Bronchial epithelial cell (primary cell): ENCODE measurements at regions not wholly inside any gene's neighbourhood (a gene's known extent, or its start where the extent isn't known, plus 50 kb on each side); places are given as distances from the start of the nearest gene placed in this dataset.
A peak's percentile ranks its signal among the peaks of the same experiment; 100 is the strongest.

Experiments used
- DNase-seq: peaks from one replicate; pipeline ENCODE4 v3.0.0-alpha.2; 2010; ENCODE audit warnings: low read depth
- FAIRE-seq: peaks from 2 replicates; lab custom pipeline; 2011; peaks lifted over from hg19 to GRCh38; lab: Jason Lieb, UNC
- H3K27me3 ChIP-seq: 2 replicates; pipeline ENCODE4 v1.5.1; 2011; ENCODE audit warnings: low read length; ENCODE audit not compliant: control insufficient read depth, insufficient read depth
- H3K36me3 ChIP-seq: 2 replicates; pipeline ENCODE4 v1.5.1; 2011; ENCODE audit warnings: low read length; ENCODE audit not compliant: control insufficient read depth, insufficient read depth
- H3K4me3 ChIP-seq: 2 replicates; pipeline ENCODE4 v1.5.1; 2011; ENCODE audit warnings: mild to moderate bottlenecking, low read depth, low read length, control low read depth
- CTCF ChIP-seq: IDR thresholded peaks from 2 replicates; pipeline ENCODE4 v1.5.1; 2011; ENCODE audit warnings: mild to moderate bottlenecking, moderate library complexity, low read length, control low read depth, inconsistent platforms; ENCODE audit not compliant: insufficient read depth, severe bottlenecking

DNA sequence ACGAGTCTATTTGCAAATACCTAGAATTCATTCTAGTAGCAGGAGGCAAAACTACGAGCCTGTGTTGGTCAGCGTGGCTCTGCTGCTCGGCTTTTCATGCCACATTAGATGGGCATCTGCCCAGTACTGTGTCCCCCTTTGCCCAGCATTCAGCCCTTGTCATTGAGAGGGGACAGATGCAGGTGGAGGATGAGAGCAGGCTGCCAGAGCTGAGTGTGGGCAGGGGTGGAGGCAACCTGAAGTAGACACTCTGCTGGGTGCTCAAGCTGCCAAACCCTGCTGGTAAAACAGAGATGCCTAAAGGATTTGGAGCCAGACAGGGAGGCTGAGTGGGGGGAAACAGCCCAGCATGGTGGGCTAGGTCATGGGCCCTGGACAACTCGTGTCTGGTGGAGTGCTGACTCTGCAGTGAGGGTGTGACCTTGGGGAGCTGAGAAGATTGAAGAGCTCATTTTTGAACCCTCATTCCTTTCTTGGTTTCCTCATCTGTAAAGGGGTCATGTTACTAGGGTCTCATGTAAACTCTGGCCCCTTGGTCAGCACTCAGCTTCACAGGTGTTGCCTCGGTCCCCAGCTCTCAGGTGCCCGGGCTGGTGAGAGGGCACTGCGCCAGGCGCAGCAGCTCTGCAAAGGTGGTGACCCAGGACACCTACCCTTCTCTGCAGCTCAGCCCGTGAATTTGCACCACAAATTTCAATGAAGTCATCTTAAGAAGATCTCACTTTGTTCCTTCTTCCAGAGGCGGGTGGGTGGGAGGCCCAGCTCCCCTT lies 64.2 kb upstream of the BHLHE23 start:
- no peak for TF ChIP-seq CTCF

GRCh38 chr20:63070301-63070625 lies 63.5 kb upstream of the BHLHE23 start:
- FAIRE-seq (no peak), DNase-seq (no peak)
- Histone ChIP-seq H3K27me3 (no peaks in the 10 kb centered on the region), H3K4me3 (no peak overlapping the region), H3K36me3 (no peaks in the 10 kb centered on the region)
- TF ChIP-seq CTCF = no peak

More for the DNA sequence above, 64.2 kb upstream of the BHLHE23 start:
- FAIRE-seq = no peak
- Histone ChIP-seq H3K4me3 (no peak overlapping the region), H3K27me3 (no peaks in the 10 kb centered on the region), H3K36me3 (no peaks in the 10 kb centered on the region)
- DNase-seq = no peak

DNA sequence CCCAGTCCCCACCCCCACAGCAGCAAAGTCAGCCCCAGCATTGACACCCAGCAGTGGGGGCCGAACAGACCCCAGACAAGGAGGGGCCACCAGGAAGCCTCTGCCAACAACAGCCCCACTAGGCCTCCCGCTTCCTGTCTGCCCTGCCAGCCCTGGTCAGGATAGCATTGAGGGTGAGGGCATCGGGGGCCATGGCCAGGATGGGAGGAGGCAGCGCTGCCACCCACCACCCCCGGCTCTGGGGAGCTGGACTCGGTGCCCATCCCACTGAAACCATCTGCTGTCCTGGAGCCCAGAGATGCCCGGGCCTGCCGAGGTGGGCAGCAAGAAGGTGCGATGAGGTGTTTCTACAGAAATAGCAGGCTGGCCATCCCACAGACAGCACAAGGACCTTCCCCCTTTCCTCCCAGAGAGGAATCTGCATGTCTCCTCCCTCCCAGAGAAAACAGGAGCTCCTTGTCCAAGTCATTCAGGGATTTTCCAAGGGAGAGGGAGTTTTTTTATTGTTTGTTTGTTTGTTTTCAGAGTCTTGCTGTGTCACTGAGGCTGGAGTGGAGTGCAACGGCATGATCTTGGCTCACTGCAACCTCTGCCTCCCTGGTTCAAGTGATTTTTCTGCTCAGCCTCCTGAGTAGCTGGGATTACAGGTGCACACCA lies 62.1 kb upstream of the BHLHE23 start:
- TF ChIP-seq CTCF = no peak
- DNase-seq = no peak
- H3K36me3 ChIP-seq = no peaks in the 10 kb centered on the region
- no peak overlapping the region for H3K4me3 ChIP-seq
- H3K27me3 ChIP-seq = no peaks in the 10 kb centered on the region
- FAIRE-seq = no peak

- no peak for TF ChIP-seq CTCF
- FAIRE-seq (peak; percentile 60), DNase-seq (no peak)
- no peaks in the 10 kb centered on the region for H3K27me3 ChIP-seq
- H3K4me3 ChIP-seq = no peak overlapping the region
- no peaks in the 10 kb centered on the region for H3K36me3 ChIP-seq
Measured at GRCh38 chr20:63067721-63068560, 61.2 kb upstream of the BHLHE23 start.

GRCh38 chr20:63067266-63067635 lies 60.5 kb upstream of the BHLHE23 start:
- no peak overlapping the region for H3K4me3 ChIP-seq
- no peak for DNase-seq
- FAIRE-seq = no peak
- no peaks in the 10 kb centered on the region for H3K27me3 ChIP-seq
- H3K36me3 ChIP-seq = no peaks in the 10 kb centered on the region
- TF ChIP-seq CTCF = no peak
